PC-3 (cell line): ENCODE measurements at regions not wholly inside any gene's neighbourhood (a gene's known extent, or its start where the extent isn't known, plus 50 kb on each side); places are given as distances from the start of the nearest gene placed in this dataset.

ENCODE experiments used
- EZH2 ChIP-seq: fragments of 300-600 bp; sonication (generic); IDR thresholded peaks from one replicate; pipeline ENCODE4 v1.6.1; 2017; ENCODE audit warnings: antibody characterized with exemption, mild to moderate bottlenecking, low read length; ENCODE audit not compliant: unreplicated experiment
- EZH2phosphoT487 ChIP-seq: fragments of 300-600 bp; sonication (generic); IDR thresholded peaks from 2 replicates; pipeline ENCODE4 v1.6.1; 2018; ENCODE audit warnings: mild to moderate bottlenecking, antibody characterized with exemption, low read length, borderline replicate concordance
- TF ChIP-seq, protein P1 (sequence below): fragments of 300-600 bp; sonication (generic); conservative IDR thresholded peaks from 2 replicates; pipeline ENCODE4 v1.5.1; 2017; ENCODE audit warnings: antibody characterized with exemption, low read depth, mild to moderate bottlenecking, low read length

DNA sequence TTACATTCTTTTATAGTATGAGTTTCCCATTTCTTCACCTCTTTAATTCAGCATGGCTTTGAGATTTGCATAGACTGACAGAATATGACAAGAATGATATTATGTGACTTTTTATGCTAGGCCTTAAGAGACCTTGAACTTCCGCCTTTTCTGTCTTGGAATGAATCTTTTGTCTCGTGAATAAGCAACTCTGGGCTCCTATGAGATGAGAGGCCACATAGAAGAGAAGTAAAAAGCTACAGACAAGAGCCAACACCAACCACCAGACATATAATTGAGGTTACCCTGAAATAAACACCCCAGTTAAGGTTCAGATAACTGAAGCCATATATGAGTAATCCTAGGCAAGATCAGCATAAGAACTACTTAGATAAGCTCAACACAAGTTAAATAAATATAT lies 600.8 kb downstream of the MEI4 start:
- TF ChIP-seq EZH2phosphoT487, result no peak
- TF ChIP-seq, protein P1, sequence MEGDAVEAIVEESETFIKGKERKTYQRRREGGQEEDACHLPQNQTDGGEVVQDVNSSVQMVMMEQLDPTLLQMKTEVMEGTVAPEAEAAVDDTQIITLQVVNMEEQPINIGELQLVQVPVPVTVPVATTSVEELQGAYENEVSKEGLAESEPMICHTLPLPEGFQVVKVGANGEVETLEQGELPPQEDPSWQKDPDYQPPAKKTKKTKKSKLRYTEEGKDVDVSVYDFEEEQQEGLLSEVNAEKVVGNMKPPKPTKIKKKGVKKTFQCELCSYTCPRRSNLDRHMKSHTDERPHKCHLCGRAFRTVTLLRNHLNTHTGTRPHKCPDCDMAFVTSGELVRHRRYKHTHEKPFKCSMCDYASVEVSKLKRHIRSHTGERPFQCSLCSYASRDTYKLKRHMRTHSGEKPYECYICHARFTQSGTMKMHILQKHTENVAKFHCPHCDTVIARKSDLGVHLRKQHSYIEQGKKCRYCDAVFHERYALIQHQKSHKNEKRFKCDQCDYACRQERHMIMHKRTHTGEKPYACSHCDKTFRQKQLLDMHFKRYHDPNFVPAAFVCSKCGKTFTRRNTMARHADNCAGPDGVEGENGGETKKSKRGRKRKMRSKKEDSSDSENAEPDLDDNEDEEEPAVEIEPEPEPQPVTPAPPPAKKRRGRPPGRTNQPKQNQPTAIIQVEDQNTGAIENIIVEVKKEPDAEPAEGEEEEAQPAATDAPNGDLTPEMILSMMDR, result no peak
- TF ChIP-seq EZH2, result no peak
